Stimulated activated CD8-positive, alpha-beta memory T cell treated with anti-CD3 and anti-CD28 coated beads, Interleukin-7, amount 100 ng/mL, for 48 hours (primary cell): ENCODE measurements at regions not wholly inside any gene's neighbourhood (a gene's known extent, or its start where the extent isn't known, plus 50 kb on each side); places are given as distances from the start of the nearest gene placed in this dataset.

ENCODE experiments used
- DNase-seq, 2 donors: peaks; one replicate each; pipeline ENCODE4 v3.0.0-alpha.2; 2020; ENCODE audit warnings: low read depth in 1 of 2; ENCODE audit errors: extremely low read depth in 1 of 2

- DNase-seq: no peak
Observed at GRCh38 chr13:22375151-22375550, 704.3 kb downstream of the FGF9 start.

GRCh38 chr13:22387899-22388298 lies 717.0 kb downstream of the FGF9 start:
- no peak for DNase-seq

- no peak for DNase-seq
Observed at GRCh38 chr13:22399801-22400420, 729.0 kb downstream of the FGF9 start.

- DNase-seq: no peak
Observed at GRCh38 chr13:22402682-22403081, 731.8 kb downstream of the FGF9 start.

GRCh38 chr13:22403144-22403543 lies 732.3 kb downstream of the FGF9 start:
- DNase-seq: no peak

GRCh38 chr13:22405891-22406290 lies 735.0 kb downstream of the FGF9 start:
- DNase-seq: no peak

GRCh38 chr13:22412452-22412851 lies 741.6 kb downstream of the FGF9 start:
- no peak for DNase-seq

- no peak for DNase-seq
Observed at GRCh38 chr13:22422023-22422422, 751.1 kb downstream of the FGF9 start.

- no peak for DNase-seq
Observed at GRCh38 chr13:22422712-22423111, 751.8 kb downstream of the FGF9 start.

GRCh38 chr13:22423261-22423660 lies 752.4 kb downstream of the FGF9 start:
- no peak for DNase-seq

GRCh38 chr13:22425087-22425486 lies 754.2 kb downstream of the FGF9 start:
- no peak for DNase-seq

- DNase-seq: no peak
Observed at GRCh38 chr13:22427066-22427465, 753.7 kb upstream of the SGCG start.

- no peak for DNase-seq
Observed at GRCh38 chr13:22427783-22428182, 753.0 kb upstream of the SGCG start.

GRCh38 chr13:22428188-22428828 lies 752.5 kb upstream of the SGCG start:
- no peak for DNase-seq

- no peak for DNase-seq
Observed at GRCh38 chr13:22432690-22433089, 748.1 kb upstream of the SGCG start.

GRCh38 chr13:22447132-22447886 lies 733.5 kb upstream of the SGCG start:
- no peak for DNase-seq

- no peak for DNase-seq
Observed at GRCh38 chr13:22449251-22449650, 731.5 kb upstream of the SGCG start.

GRCh38 chr13:22451327-22451741 lies 729.4 kb upstream of the SGCG start:
- no peak for DNase-seq

GRCh38 chr13:22454586-22454985 lies 726.2 kb upstream of the SGCG start:
- DNase-seq: no peak

GRCh38 chr13:22455036-22455435 lies 725.7 kb upstream of the SGCG start:
- no peak for DNase-seq

- no peak for DNase-seq
Observed at GRCh38 chr13:22461854-22462490, 718.8 kb upstream of the SGCG start.

GRCh38 chr13:22463089-22463488 lies 717.7 kb upstream of the SGCG start:
- DNase-seq: no peak
